ENCODE measurements at regions not wholly inside any gene's neighbourhood (a gene's known extent, or its start where the extent isn't known, plus 50 kb on each side); places are given as distances from the start of the nearest gene placed in this dataset.

GRCh38 chr1:60727552-60727951 lies 354.8 kb upstream of the NFIA start:
- Histone ChIP-seq H3K4me1 (replicated peaks; ENCODE audit: insufficient read depth) (peaks cover 14% of the 10 kb centered on the region; the same call in 1 of the 2 replicates), H3K27me3 (ENCODE audit: insufficient read depth, low read depth) (no peaks in the 10 kb centered on the region), H2AFZ (no peak overlapping the region), H3K36me3 (ENCODE audit: low read depth) (no peaks in the 10 kb centered on the region), H3K9me3 (ENCODE audit: insufficient read depth, low read depth) (no peaks in the 10 kb centered on the region), H3K4me3 (no peak overlapping the region), H3K9me2 (ENCODE audit: insufficient read depth) (no peaks in the 10 kb centered on the region), H3F3A (ENCODE audit: insufficient read depth, low read depth) (no peaks in the 10 kb centered on the region), H4K20me1 (ENCODE audit: insufficient read depth) (no peaks in the 10 kb centered on the region), H3K79me2 (ENCODE audit: low read depth) (no peaks in the 10 kb centered on the region), H3K27ac (0 out of 2 replicates have a peak overlapping the region, but pooled peaks have one; percentile 6), H3K4me2 (no peak overlapping the region)
- BruUV-seq (replicated peaks), result no TSS peak
- DNase-seq, result peak; percentile 59 to 81
- no peak for TF ChIP-seq EZH2 (IDR thresholded peaks at IDR 0.05; ENCODE audit: low read depth)
- TF ChIP-seq CTCF (conservative IDR thresholded peaks at IDR 0.05), result no peak
- intact Hi-C loops (cut with micrococcal nuclease; ENCODE audit: unreplicated experiment), result loop anchor here (2.0 kb wide), 1 partner anchor 155 kb away; no protein-coding TSS in a partner anchor
- ChIA-PET CTCF (interaction anchor here (0.6 kb wide), 1 partner anchor 393 kb away, joined by 3 read pairs; no protein-coding TSS in a partner anchor), POLR2A (ENCODE audit: unreplicated experiment) (interaction anchor here (0.7 kb wide), 1 partner anchor 42 kb away, joined by 3 read pairs; no protein-coding TSS in a partner anchor)

- Histone ChIP-seq H3K4me3 (no peak overlapping the region), H3K4me1 (replicated peaks; ENCODE audit: insufficient read depth) (no peaks in the 10 kb centered on the region), H3K27ac (no peak overlapping the region), H3K9me3 (ENCODE audit: insufficient read depth, low read depth) (no peaks in the 10 kb centered on the region), H3F3A (ENCODE audit: insufficient read depth, low read depth) (no peaks in the 10 kb centered on the region), H3K36me3 (ENCODE audit: low read depth) (no peaks in the 10 kb centered on the region), H3K4me2 (no peak overlapping the region), H2AFZ (no peak overlapping the region), H4K20me1 (ENCODE audit: insufficient read depth) (no peaks in the 10 kb centered on the region), H3K79me2 (ENCODE audit: low read depth) (no peaks in the 10 kb centered on the region), H3K27me3 (ENCODE audit: insufficient read depth, low read depth) (no peaks in the 10 kb centered on the region), H3K9me2 (ENCODE audit: insufficient read depth) (no peaks in the 10 kb centered on the region)
- BruUV-seq (replicated peaks), result no TSS peak
- TF ChIP-seq EZH2 (IDR thresholded peaks at IDR 0.05; ENCODE audit: low read depth) (no peak), CTCF (conservative IDR thresholded peaks at IDR 0.05) (no peak)
- CTCF ChIA-PET, result no interaction called here
- no peak for DNase-seq
- intact Hi-C loops (cut with micrococcal nuclease; ENCODE audit: unreplicated experiment), result no loop called here
- POLR2A ChIA-PET (ENCODE audit: unreplicated experiment), result no interaction called here
Measured at GRCh38 chr1:60716472-60716871, 365.9 kb upstream of the NFIA start.

GRCh38 chr1:60715970-60716369 lies 366.4 kb upstream of the NFIA start:
- Histone ChIP-seq H4K20me1 (ENCODE audit: insufficient read depth) (no peaks in the 10 kb centered on the region), H3K9me2 (ENCODE audit: insufficient read depth) (no peaks in the 10 kb centered on the region), H3K36me3 (ENCODE audit: low read depth) (no peaks in the 10 kb centered on the region), H3K79me2 (ENCODE audit: low read depth) (no peaks in the 10 kb centered on the region), H3K4me1 (replicated peaks; ENCODE audit: insufficient read depth) (no peaks in the 10 kb centered on the region), H3K27me3 (ENCODE audit: insufficient read depth, low read depth) (no peaks in the 10 kb centered on the region), H3F3A (ENCODE audit: insufficient read depth, low read depth) (no peaks in the 10 kb centered on the region), H3K4me2 (no peak overlapping the region), H3K9me3 (ENCODE audit: insufficient read depth, low read depth) (0 out of 2 replicates have a peak, but pooled peaks cover 2% of the 10 kb centered on the region), H3K27ac (no peak overlapping the region), H2AFZ (no peak overlapping the region), H3K4me3 (no peak overlapping the region)
- no TSS peak for BruUV-seq (replicated peaks)
- ChIA-PET POLR2A (ENCODE audit: unreplicated experiment) (no interaction called here), CTCF (no interaction called here)
- no peak for DNase-seq
- intact Hi-C loops (cut with micrococcal nuclease; ENCODE audit: unreplicated experiment), result no loop called here
- no peak for TF ChIP-seq CTCF (conservative IDR thresholded peaks at IDR 0.05)
- no peak for TF ChIP-seq EZH2 (IDR thresholded peaks at IDR 0.05; ENCODE audit: low read depth)
